ENCODE measurements at regions not wholly inside any gene's neighbourhood (a gene's known extent, or its start where the extent isn't known, plus 50 kb on each side); places are given as distances from the start of the nearest gene placed in this dataset.

GRCh38 chr2:176445956-176446355 is 176.7 kb downstream of the MTX2 start:
- H3K4me1 Mint-ChIP-seq: peaks cover 7 to 8% (median 8%) of the 10 kb centered on the region in 3 donors
- H3K9me3 Mint-ChIP-seq: no peaks in the 10 kb centered on the region
- no peak overlapping the region for H3K27ac Mint-ChIP-seq

GRCh38 chr2:176446718-176447414 is 177.6 kb downstream of the MTX2 start:
- Mint-ChIP-seq H3K27ac (peak overlapping the region in 3 of 6 donors; percentile 10 to 57 (median 26)), H3K36me3 (no peaks in the 10 kb centered on the region), H3K4me1 (peaks cover 7 to 8% (median 8%) of the 10 kb centered on the region in 3 donors), H3K4me3 (no peak overlapping the region), H3K27me3 (peaks cover 6 to 18% (median 9%) of the 10 kb centered on the region in 3 donors), H3K9me3 (no peaks in the 10 kb centered on the region)
- DNase-seq (no peak), ATAC-seq (ENCODE audit: low read depth in 2 of 2) (no peak)

More at GRCh38 chr2:176445956-176446355, 176.7 kb downstream of the MTX2 start:
- ATAC-seq (ENCODE audit: low read depth in 2 of 2) (no peak), DNase-seq (no peak)
- no peak overlapping the region for H3K4me3 Mint-ChIP-seq
- H3K36me3 Mint-ChIP-seq: no peaks in the 10 kb centered on the region
- peaks cover 4 to 18% (median 14%) of the 10 kb centered on the region in 3 donors for H3K27me3 Mint-ChIP-seq

GRCh38 chr2:176447616-176448015 is 178.4 kb downstream of the MTX2 start:
- DNase-seq (no peak), ATAC-seq (ENCODE audit: low read depth in 2 of 2) (no peak)
- Mint-ChIP-seq H3K4me1 (peaks cover 7 to 8% (median 8%) of the 10 kb centered on the region in 3 donors), H3K27me3 (peaks cover 2 to 20% (median 6%) of the 10 kb centered on the region in 3 donors), H3K9me3 (no peaks in the 10 kb centered on the region), H3K36me3 (no peaks in the 10 kb centered on the region), H3K4me3 (no peak overlapping the region), H3K27ac (no peak overlapping the region)

- Mint-ChIP-seq H3K36me3 (no peaks in the 10 kb centered on the region), H3K4me1 (peaks cover 7 to 10% (median 8%) of the 10 kb centered on the region in 3 donors), H3K27me3 (peaks cover 12 to 28% (median 12%) of the 10 kb centered on the region in 3 donors), H3K4me3 (no peak overlapping the region), H3K27ac (no peak overlapping the region), H3K9me3 (no peaks in the 10 kb centered on the region)
- ATAC-seq (ENCODE audit: low read depth in 2 of 2): no peak
- DNase-seq: no peak
These were observed 180.6 kb downstream of the MTX2 start for GRCh38 chr2:176449852-176450251.

- H3K27ac Mint-ChIP-seq: no peak overlapping the region
- no peak overlapping the region for H3K4me3 Mint-ChIP-seq
- H3K9me3 Mint-ChIP-seq: no peaks in the 10 kb centered on the region
- no peak for DNase-seq
- ATAC-seq (ENCODE audit: low read depth in 2 of 2): no peak
- no peaks in the 10 kb centered on the region for H3K36me3 Mint-ChIP-seq
- peaks cover 0 to 2% (median 0%) of the 10 kb centered on the region in 3 donors for H3K4me1 Mint-ChIP-seq
- H3K27me3 Mint-ChIP-seq: peaks cover 26 to 45% (median 31%) of the 10 kb centered on the region in 3 donors
These were observed 184.5 kb downstream of the MTX2 start for GRCh38 chr2:176453784-176454183.

DNA sequence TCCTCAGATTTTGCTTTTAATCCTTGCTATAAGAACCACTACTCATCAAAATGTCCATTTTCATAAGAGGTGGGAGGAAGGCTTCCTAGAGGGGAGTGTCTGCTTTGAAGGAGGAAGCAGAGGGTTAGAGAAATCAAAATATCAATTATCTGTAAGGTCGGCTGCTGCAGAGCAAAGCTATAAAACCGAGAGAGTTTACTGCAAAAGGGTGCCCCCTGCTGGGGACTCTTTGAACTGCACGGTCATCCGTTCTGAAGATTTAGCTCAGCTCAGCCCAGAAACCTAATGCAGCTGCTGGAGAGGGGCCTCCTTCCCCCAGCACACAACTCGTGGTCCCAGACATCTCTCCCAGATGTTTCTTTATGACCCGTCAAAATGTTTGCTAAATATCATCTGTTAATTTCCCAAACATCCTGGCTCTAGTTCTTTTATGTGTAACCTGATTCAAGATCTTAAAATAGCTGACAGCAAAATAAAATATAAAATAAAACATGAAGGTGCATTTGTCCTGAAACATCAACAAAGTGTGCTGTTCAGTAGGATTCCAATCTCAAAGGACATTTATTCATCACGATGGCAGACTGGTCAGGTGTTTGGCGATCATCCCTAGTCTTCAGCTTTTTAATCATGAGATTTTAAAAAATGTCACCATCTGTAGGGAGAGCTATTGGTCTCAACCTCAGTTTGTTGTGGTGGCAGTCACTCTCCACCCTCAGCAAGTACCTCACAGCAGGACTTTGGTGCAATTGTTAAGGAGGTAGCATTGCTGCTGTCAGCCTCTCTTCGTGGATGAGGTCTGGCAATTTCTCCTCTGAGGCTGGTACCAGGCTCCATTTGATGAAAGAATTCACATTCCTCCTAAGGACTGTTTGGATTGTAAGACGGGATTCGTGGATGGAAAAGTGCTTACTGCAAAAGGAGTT is 185.9 kb downstream of the MTX2 start:
- Mint-ChIP-seq H3K27me3 (peaks cover 35 to 53% (median 45%) of the 10 kb centered on the region in 3 donors), H3K4me3 (no peak overlapping the region), H3K27ac (no peak overlapping the region), H3K36me3 (no peaks in the 10 kb centered on the region), H3K4me1 (peaks cover 0 to 2% (median 0%) of the 10 kb centered on the region in 3 donors), H3K9me3 (no peaks in the 10 kb centered on the region)
- peak; percentile 43 to 49 for ATAC-seq (ENCODE audit: low read depth in 2 of 2)
- peak; percentile 56 for DNase-seq

GRCh38 chr2:176455816-176456291 is 186.6 kb downstream of the MTX2 start:
- H3K4me3 Mint-ChIP-seq: no peak overlapping the region
- DNase-seq: no peak
- H3K27ac Mint-ChIP-seq: no peak overlapping the region
- no peaks in the 10 kb centered on the region for H3K36me3 Mint-ChIP-seq
- peaks cover 0 to 2% (median 0%) of the 10 kb centered on the region in 3 donors for H3K4me1 Mint-ChIP-seq
- ATAC-seq (ENCODE audit: low read depth in 2 of 2): peak in 1 of 2 donors; percentile 25
- H3K27me3 Mint-ChIP-seq: peaks cover 35 to 53% (median 46%) of the 10 kb centered on the region in 3 donors
- H3K9me3 Mint-ChIP-seq: no peaks in the 10 kb centered on the region

DNA sequence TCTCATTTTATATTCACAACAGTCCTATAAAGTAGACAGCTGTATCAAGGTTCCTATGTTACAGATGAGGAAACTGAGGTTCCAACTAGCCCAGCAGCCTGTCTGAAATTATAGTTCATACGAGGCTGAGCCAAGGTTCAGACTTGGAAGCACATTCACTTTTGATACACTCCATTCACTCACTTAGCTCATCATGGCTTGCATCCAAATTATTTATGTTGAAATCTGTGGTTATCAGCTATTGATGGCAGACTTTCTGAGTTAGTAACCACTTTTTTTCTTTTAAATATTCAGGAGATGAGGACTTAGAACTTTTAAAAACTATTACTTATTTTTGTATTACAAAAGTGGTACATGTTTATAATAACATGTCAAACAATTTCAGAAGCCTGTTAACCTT is 188.2 kb downstream of the MTX2 start:
- H3K27ac Mint-ChIP-seq: no peak overlapping the region
- peaks cover 0 to 2% (median 0%) of the 10 kb centered on the region in 3 donors for H3K4me1 Mint-ChIP-seq
- ATAC-seq (ENCODE audit: low read depth in 2 of 2): no peak
- no peak overlapping the region for H3K4me3 Mint-ChIP-seq
- peaks cover 35 to 47% (median 46%) of the 10 kb centered on the region in 3 donors for H3K27me3 Mint-ChIP-seq
- no peaks in the 10 kb centered on the region for H3K36me3 Mint-ChIP-seq
- no peaks in the 10 kb centered on the region for H3K9me3 Mint-ChIP-seq
- DNase-seq: no peak

- H3K36me3 Mint-ChIP-seq: no peaks in the 10 kb centered on the region
- no peak for DNase-seq
- no peak for ATAC-seq (ENCODE audit: low read depth in 2 of 2)
- H3K9me3 Mint-ChIP-seq: no peaks in the 10 kb centered on the region
- H3K27ac Mint-ChIP-seq: no peak overlapping the region
- H3K27me3 Mint-ChIP-seq: peaks cover 54 to 57% (median 56%) of the 10 kb centered on the region in 3 donors
- no peak overlapping the region for H3K4me3 Mint-ChIP-seq
- no peaks in the 10 kb centered on the region for H3K4me1 Mint-ChIP-seq
These were observed 192.0 kb downstream of the MTX2 start for GRCh38 chr2:176461098-176461808.

- Mint-ChIP-seq H3K4me1 (no peaks in the 10 kb centered on the region), H3K27ac (no peak overlapping the region), H3K9me3 (no peaks in the 10 kb centered on the region), H3K4me3 (no peak overlapping the region), H3K36me3 (no peaks in the 10 kb centered on the region), H3K27me3 (peaks cover 57 to 62% (median 60%) of the 10 kb centered on the region in 3 donors)
- DNase-seq (no peak), ATAC-seq (ENCODE audit: low read depth in 2 of 2) (no peak)
These were observed 192.8 kb downstream of the MTX2 start for GRCh38 chr2:176461809-176462670.

- H3K27me3 Mint-ChIP-seq: peaks cover 48 to 57% (median 51%) of the 10 kb centered on the region in 3 donors
- no peak for ATAC-seq (ENCODE audit: low read depth in 2 of 2)
- H3K4me3 Mint-ChIP-seq: no peak overlapping the region
- no peak for DNase-seq
- H3K36me3 Mint-ChIP-seq: no peaks in the 10 kb centered on the region
- no peaks in the 10 kb centered on the region for H3K9me3 Mint-ChIP-seq
- H3K4me1 Mint-ChIP-seq: no peaks in the 10 kb centered on the region
- H3K27ac Mint-ChIP-seq: peak overlapping the region in 1 of 6 donors; percentile 9
These were observed 194.3 kb downstream of the MTX2 start for GRCh38 chr2:176463546-176463945.

DNA sequence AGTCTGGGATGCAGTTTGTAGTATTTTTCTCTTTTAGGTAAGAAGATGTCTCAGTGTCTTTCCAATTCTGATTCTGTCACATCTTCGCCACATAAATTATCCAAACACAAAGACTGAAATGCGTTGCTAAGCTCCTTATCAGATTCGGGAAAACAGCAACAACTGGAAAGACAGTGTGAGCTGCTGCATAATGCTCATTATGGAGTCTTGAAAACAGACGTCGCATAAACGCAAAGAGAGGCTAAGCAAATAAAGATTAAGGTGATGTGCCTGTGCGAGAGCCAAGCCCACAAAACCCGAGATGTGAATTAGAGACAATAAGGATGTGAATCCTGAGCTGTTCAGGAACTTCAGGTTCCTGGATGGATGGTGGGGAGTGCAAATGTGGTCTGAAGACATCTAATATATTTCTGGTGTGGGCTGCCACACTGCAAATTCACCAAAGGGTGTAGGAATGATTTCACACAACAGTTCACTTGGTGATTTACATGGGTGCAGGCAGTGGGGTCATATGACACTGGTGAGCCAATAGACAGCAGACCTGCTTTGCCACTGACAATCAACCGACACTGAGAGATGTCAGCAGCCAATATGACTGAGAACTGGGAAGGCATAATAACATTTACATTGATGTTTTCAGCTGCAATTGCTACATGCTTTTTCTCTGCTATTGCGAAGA is 195.8 kb downstream of the MTX2 start:
- H3K36me3 Mint-ChIP-seq: no peaks in the 10 kb centered on the region
- H3K27me3 Mint-ChIP-seq: peaks cover 36 to 44% (median 44%) of the 10 kb centered on the region in 3 donors
- H3K27ac Mint-ChIP-seq: no peak overlapping the region
- no peak for ATAC-seq (ENCODE audit: low read depth in 2 of 2)
- no peak overlapping the region for H3K4me3 Mint-ChIP-seq
- no peaks in the 10 kb centered on the region for H3K4me1 Mint-ChIP-seq
- DNase-seq: no peak
- H3K9me3 Mint-ChIP-seq: no peaks in the 10 kb centered on the region
